GM21528 (cell line): ENCODE measurements at regions not wholly inside any gene's neighbourhood (a gene's known extent, or its start where the extent isn't known, plus 50 kb on each side); places are given as distances from the start of the nearest gene placed in this dataset.

Experiments used
- ATAC-seq: cut with Tn5 transposase; IDR thresholded peaks from one replicate; pipeline ENCODE4 v1.9.1; 2021; ENCODE audit warnings: mild to moderate bottlenecking, moderate library complexity; ENCODE audit not compliant: unreplicated experiment, low FRiP score

GRCh38 chr2:15700599-15701340 is 109.1 kb downstream of the DDX1 start:
- ATAC-seq, result no peak

GRCh38 chr2:15701341-15701907 is 109.8 kb downstream of the DDX1 start:
- ATAC-seq, result no peak

GRCh38 chr2:15701991-15702390 is 110.3 kb downstream of the DDX1 start:
- ATAC-seq, result no peak

GRCh38 chr2:15702452-15702851 is 110.8 kb downstream of the DDX1 start:
- no peak for ATAC-seq

- ATAC-seq, result no peak
Measured at GRCh38 chr2:15703365-15703869, 111.7 kb downstream of the DDX1 start.

GRCh38 chr2:15704086-15704787 is 112.6 kb downstream of the DDX1 start:
- no peak for ATAC-seq

- no peak for ATAC-seq
Measured at GRCh38 chr2:15704788-15705115, 113.1 kb downstream of the DDX1 start.

- ATAC-seq, result no peak
Measured at GRCh38 chr2:15705310-15705709, 113.6 kb downstream of the DDX1 start.

- ATAC-seq, result no peak
Measured at GRCh38 chr2:15705839-15706386, 114.2 kb downstream of the DDX1 start.

- ATAC-seq, result no peak
Measured at GRCh38 chr2:15706424-15706823, 114.8 kb downstream of the DDX1 start.

- ATAC-seq, result no peak
Measured at GRCh38 chr2:15706986-15707632, 115.4 kb downstream of the DDX1 start.

GRCh38 chr2:15708161-15708560 is 116.5 kb downstream of the DDX1 start:
- no peak for ATAC-seq

GRCh38 chr2:15708865-15709820 is 117.5 kb downstream of the DDX1 start:
- ATAC-seq, result no peak

GRCh38 chr2:15711126-15711860 is 119.6 kb downstream of the DDX1 start:
- ATAC-seq, result no peak

GRCh38 chr2:15712551-15713342 is 121.1 kb downstream of the DDX1 start:
- ATAC-seq, result no peak

GRCh38 chr2:15713475-15713874 is 121.8 kb downstream of the DDX1 start:
- no peak for ATAC-seq

GRCh38 chr2:15714002-15714401 is 122.3 kb downstream of the DDX1 start:
- ATAC-seq, result no peak

- ATAC-seq, result no peak
Measured at GRCh38 chr2:15714609-15715008, 122.9 kb downstream of the DDX1 start.
